ENCODE measurements at regions not wholly inside any gene's neighbourhood (a gene's known extent, or its start where the extent isn't known, plus 50 kb on each side); places are given as distances from the start of the nearest gene placed in this dataset.
A peak's percentile ranks its signal among the peaks of the same experiment; 100 is the strongest.

DNA sequence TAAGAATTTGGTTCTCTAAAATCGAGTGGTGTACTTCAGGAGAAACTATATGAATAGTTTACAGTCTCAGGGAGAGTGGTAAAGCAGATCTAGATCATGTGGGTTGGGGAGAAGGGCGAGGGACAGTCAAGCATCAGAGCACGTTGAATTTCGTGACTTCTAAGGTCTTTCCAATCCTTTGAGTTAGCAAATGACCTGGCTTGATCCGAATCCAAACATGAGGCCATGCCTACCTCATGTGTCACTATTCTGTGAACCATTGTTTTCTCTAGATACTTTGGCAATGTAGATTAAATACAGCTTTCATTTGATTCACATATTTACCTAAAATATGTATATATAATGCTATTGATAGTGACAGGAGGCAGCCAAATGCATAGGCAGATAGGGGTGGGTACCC is 674.9 kb downstream of the NYAP2 start:
- DNase-seq (ENCODE audit: low read depth), result no peak
- H3K9ac ChIP-seq (ENCODE audit: low read length), result no peak overlapping the region
- no peaks in the 10 kb centered on the region for H3K36me3 ChIP-seq (ENCODE audit: control insufficient read depth, insufficient read depth, low read length, severe bottlenecking)
- H3K4me1 ChIP-seq (ENCODE audit: control insufficient read depth, insufficient read depth, low read length), result peaks cover 1% of the 10 kb centered on the region
- H3K9me3 ChIP-seq (ENCODE audit: control insufficient read depth, low read length), result no peaks in the 10 kb centered on the region
- H3K4me3 ChIP-seq (ENCODE audit: low read length), result no peak overlapping the region
- no peaks in the 10 kb centered on the region for H3K27me3 ChIP-seq (replicated peaks; ENCODE audit: control insufficient read depth, insufficient read depth, low read length)

DNA sequence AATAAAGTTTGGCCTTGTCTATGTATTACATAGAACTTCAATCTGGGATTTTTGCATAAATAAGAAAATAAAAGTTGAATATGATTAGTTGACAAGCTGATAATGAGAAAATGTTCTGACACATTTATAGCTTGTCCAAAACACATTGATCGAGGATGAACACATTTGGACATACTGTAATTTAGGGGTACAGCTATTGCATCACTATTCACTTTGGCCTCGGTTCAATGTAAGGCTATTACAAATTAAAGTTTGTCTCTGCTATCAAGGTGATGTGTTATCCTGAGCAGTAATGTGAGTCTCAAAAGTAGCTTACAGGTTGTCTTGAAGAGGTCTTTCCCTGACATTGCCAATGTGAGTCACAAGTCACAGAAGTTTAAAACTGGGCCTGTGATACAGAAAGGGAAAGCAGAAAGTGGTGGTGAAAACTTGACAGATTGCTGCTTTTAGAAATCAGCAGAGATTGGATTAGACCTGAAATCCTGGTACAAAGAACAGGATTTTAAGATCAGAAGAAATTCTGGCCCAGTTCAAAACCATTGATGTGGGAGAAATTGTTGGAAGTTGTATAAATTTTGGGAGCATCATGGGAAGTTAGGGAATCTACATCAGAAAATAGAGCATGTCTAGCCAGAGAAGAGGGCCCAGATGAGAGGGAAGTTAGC is 674.1 kb downstream of the NYAP2 start:
- no peaks in the 10 kb centered on the region for H3K27me3 ChIP-seq (replicated peaks; ENCODE audit: control insufficient read depth, insufficient read depth, low read length)
- no peak overlapping the region for H3K4me3 ChIP-seq (ENCODE audit: low read length)
- no peaks in the 10 kb centered on the region for H3K36me3 ChIP-seq (ENCODE audit: control insufficient read depth, insufficient read depth, low read length, severe bottlenecking)
- H3K9ac ChIP-seq (ENCODE audit: low read length), result no peak overlapping the region
- H3K9me3 ChIP-seq (ENCODE audit: control insufficient read depth, low read length), result no peaks in the 10 kb centered on the region
- no peak for DNase-seq (ENCODE audit: low read depth)
- H3K4me1 ChIP-seq (ENCODE audit: control insufficient read depth, insufficient read depth, low read length), result no peaks in the 10 kb centered on the region

DNA sequence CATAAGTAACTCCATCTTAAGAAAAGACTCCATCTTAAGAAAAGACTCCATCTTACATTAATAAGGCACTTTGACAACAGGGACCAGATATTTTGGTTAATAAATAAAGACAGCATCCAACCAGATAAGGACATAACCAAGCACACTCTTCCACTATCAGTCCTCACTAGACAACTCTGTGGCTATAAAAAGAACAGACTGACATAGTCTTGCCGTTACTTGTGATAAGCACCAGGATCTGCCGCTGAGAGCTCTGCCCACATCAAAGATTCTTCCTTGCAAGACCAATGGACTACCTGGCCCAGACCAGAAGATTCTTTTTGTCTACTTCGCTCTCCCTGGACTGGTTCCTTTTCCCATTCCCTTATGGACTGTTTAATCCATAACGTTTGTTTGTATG is 667.4 kb downstream of the NYAP2 start:
- Histone ChIP-seq H3K36me3 (ENCODE audit: control insufficient read depth, insufficient read depth, low read length, severe bottlenecking) (no peaks in the 10 kb centered on the region), H3K9ac (ENCODE audit: low read length) (no peak overlapping the region), H3K27me3 (replicated peaks; ENCODE audit: control insufficient read depth, insufficient read depth, low read length) (no peaks in the 10 kb centered on the region)

DNA sequence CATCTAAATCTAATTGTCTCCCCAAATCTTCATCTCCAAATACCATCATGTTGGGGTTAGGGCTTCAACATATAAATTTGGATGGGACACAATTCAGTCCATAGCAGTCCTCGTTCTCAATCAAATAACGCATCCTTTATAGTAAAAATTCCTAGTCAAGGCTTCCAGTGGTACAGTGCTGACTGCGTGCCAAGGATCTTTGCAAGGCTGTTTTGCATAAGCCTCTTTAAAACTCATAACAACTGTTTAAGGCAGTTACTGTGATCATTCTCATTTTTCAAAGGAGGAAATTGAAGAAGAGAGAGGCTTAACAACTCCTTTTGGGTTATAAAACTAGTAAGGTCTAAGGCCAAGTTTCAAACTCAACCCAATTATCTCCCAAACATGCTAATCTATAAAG is 666.9 kb downstream of the NYAP2 start:
- no peaks in the 10 kb centered on the region for H3K27me3 ChIP-seq (replicated peaks; ENCODE audit: control insufficient read depth, insufficient read depth, low read length)
- no peak overlapping the region for H3K4me3 ChIP-seq (ENCODE audit: low read length)
- H3K9ac ChIP-seq (ENCODE audit: low read length), result no peak overlapping the region
- no peaks in the 10 kb centered on the region for H3K36me3 ChIP-seq (ENCODE audit: control insufficient read depth, insufficient read depth, low read length, severe bottlenecking)
- DNase-seq (ENCODE audit: low read depth), result no peak
- no peaks in the 10 kb centered on the region for H3K9me3 ChIP-seq (ENCODE audit: control insufficient read depth, low read length)
- peaks cover 6% of the 10 kb centered on the region for H3K4me1 ChIP-seq (ENCODE audit: control insufficient read depth, insufficient read depth, low read length)

More for the DNA sequence above, 667.4 kb downstream of the NYAP2 start:
- no peak for DNase-seq (ENCODE audit: low read depth)
- H3K9me3 ChIP-seq (ENCODE audit: control insufficient read depth, low read length), result no peaks in the 10 kb centered on the region
- H3K4me3 ChIP-seq (ENCODE audit: low read length), result no peak overlapping the region
- H3K4me1 ChIP-seq (ENCODE audit: control insufficient read depth, insufficient read depth, low read length), result peaks cover 6% of the 10 kb centered on the region

DNA sequence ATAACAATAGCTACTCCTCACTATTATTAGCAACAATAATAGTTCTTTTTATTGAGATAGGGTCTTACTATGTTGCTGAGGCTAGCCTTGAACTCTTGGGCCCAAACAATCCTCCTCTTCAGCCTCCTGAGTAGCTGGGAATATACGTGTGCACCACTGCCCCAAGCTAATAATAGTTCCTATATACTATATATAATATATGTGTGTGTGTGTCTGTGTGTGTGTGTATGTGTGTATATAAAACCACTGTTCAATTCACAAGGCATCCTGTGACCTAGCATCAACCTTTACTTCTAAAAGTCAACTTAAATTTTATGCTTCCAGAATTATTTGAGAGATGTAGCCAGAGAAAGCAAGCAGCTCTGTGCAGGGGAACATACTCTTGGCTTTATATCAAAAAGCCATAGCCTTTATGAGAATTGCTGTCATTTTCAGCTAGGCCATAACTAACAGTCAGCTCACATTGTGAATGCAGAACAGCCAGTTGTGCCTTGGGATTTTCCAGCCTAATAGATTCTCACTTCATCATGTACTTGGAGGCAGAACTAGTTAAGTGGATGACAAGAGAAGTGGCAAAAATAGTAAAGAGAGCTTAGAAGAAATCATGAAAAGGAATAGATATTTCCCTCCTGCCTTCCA is 665.5 kb downstream of the NYAP2 start:
- H3K4me1 ChIP-seq (ENCODE audit: control insufficient read depth, insufficient read depth, low read length), result peaks cover 6% of the 10 kb centered on the region
- no peaks in the 10 kb centered on the region for H3K27me3 ChIP-seq (replicated peaks; ENCODE audit: control insufficient read depth, insufficient read depth, low read length)
- no peak overlapping the region for H3K4me3 ChIP-seq (ENCODE audit: low read length)
- peak; percentile 38 for DNase-seq (ENCODE audit: low read depth)
- H3K36me3 ChIP-seq (ENCODE audit: control insufficient read depth, insufficient read depth, low read length, severe bottlenecking), result no peaks in the 10 kb centered on the region
- no peak overlapping the region for H3K9ac ChIP-seq (ENCODE audit: low read length)
- H3K9me3 ChIP-seq (ENCODE audit: control insufficient read depth, low read length), result no peaks in the 10 kb centered on the region

DNA sequence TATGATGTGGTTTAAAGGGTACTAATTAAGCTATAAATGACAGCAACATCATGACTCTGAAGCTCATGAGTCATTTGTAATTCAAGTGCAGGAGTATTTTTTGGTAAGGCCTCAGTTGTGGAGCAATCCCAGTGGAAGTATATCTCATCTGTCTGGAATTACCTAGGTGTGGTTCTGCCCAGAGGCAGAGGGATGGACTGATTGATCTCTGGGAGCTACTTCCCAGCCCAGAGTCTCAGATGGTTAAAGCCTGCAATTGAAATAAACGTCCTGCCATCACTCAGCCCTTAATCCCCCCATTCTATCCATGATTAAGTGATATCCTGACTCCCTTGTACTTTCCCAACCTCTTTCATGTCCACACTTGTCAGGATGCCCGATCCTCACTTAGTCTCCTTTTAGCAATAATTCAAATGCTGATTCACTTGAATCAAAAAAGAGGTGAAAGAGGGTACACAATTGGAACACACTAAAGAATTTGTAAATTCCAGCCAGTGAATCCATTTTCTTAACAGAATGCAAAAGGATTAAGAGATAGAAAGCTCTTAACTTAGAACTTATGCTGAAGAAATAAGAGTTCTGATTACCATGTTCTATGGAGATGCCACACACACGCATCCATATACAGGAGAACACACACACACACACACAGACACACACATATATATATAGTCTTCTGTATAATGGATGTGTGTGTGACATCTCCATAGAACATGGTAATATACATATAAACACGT is 664.4 kb downstream of the NYAP2 start:
- peaks cover 6% of the 10 kb centered on the region for H3K4me1 ChIP-seq (ENCODE audit: control insufficient read depth, insufficient read depth, low read length)
- H3K9ac ChIP-seq (ENCODE audit: low read length), result no peak overlapping the region
- H3K36me3 ChIP-seq (ENCODE audit: control insufficient read depth, insufficient read depth, low read length, severe bottlenecking), result no peaks in the 10 kb centered on the region
- no peak overlapping the region for H3K4me3 ChIP-seq (ENCODE audit: low read length)
- no peaks in the 10 kb centered on the region for H3K9me3 ChIP-seq (ENCODE audit: control insufficient read depth, low read length)
- no peaks in the 10 kb centered on the region for H3K27me3 ChIP-seq (replicated peaks; ENCODE audit: control insufficient read depth, insufficient read depth, low read length)
- peak; percentile 69 for DNase-seq (ENCODE audit: low read depth)

DNA sequence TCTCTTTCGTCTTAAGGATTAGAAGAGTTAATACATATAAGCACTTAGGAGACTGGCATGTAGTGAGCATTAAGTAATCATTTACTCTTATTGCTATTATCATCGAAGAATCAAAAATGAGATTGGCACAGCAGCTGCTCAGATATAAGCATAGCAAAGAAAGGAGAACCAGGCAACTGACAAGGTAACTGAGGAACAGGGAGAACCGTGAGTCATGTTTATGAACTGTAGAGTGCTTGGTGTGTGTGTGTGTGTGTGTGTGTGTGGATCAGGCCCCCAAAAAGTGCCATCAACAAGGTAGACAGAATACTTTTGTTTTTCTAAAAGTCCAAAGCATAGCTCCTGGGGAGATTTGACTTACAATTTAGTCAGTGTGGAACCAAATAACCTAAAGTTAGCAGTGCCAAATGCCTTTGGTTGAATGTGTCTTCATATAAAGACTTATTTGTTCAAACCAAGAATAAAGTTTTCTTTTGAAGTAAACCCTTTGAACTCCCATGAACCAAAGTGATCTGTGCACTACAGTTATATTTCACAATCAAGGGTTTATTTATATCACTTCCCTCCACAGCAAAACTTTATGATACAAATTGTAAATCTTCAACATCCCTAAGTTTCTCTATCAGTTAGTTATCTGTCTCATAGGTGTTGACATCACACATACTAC is 660.6 kb downstream of the NYAP2 start:
- no peak for DNase-seq (ENCODE audit: low read depth)
- Histone ChIP-seq H3K9ac (ENCODE audit: low read length) (no peak overlapping the region), H3K9me3 (ENCODE audit: control insufficient read depth, low read length) (no peaks in the 10 kb centered on the region), H3K4me3 (ENCODE audit: low read length) (no peak overlapping the region), H3K27me3 (replicated peaks; ENCODE audit: control insufficient read depth, insufficient read depth, low read length) (no peaks in the 10 kb centered on the region), H3K36me3 (ENCODE audit: control insufficient read depth, insufficient read depth, low read length, severe bottlenecking) (no peaks in the 10 kb centered on the region), H3K4me1 (ENCODE audit: control insufficient read depth, insufficient read depth, low read length) (peaks cover 6% of the 10 kb centered on the region)

DNA sequence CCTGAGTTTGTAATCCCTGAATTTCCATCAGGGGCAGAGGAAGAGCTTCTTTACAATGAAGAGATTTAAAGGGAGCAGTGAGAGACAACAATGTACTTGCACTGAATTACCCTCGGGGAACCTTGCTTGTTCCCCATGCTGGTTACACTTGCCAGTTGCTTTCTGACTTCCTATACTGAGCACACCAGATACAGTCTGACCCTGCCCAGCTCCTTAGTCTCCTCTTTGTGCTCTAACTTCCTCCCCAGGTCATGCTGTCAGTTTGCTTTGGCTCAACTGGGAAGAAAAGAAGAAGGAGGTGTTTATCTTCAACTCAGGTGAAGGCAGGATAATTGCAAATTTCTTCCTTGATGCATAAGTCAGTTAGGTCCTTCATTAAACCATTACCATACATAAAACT is 658.4 kb downstream of the NYAP2 start:
- no peaks in the 10 kb centered on the region for H3K27me3 ChIP-seq (replicated peaks; ENCODE audit: control insufficient read depth, insufficient read depth, low read length)
- no peaks in the 10 kb centered on the region for H3K36me3 ChIP-seq (ENCODE audit: control insufficient read depth, insufficient read depth, low read length, severe bottlenecking)
- H3K4me3 ChIP-seq (ENCODE audit: low read length), result no peak overlapping the region
- H3K9me3 ChIP-seq (ENCODE audit: control insufficient read depth, low read length), result no peaks in the 10 kb centered on the region
- peaks cover 9% of the 10 kb centered on the region for H3K4me1 ChIP-seq (ENCODE audit: control insufficient read depth, insufficient read depth, low read length)
- H3K9ac ChIP-seq (ENCODE audit: low read length), result no peak overlapping the region
- DNase-seq (ENCODE audit: low read depth), result no peak

DNA sequence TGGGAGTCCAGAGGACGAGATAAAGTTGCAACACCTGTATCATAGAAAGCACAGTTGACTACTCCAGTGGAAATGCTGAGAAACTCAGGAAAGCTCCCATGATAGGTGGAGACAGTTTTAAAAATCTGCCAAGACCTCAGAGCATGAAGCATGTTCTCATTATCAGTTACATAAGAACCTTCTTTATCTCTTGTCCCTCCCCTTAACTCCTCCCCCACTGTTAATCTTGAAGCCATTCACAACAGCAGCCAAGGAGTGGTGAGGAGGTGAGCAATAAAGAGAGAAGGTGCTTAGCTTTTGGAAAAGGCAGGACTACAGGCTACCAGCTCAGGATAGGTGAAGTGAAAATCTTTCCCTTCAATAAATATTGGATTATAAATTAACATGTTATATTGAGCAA is 657.9 kb downstream of the NYAP2 start:
- H3K4me1 ChIP-seq (ENCODE audit: control insufficient read depth, insufficient read depth, low read length), result peaks cover 9% of the 10 kb centered on the region
- no peaks in the 10 kb centered on the region for H3K9me3 ChIP-seq (ENCODE audit: control insufficient read depth, low read length)
- DNase-seq (ENCODE audit: low read depth), result no peak
- H3K36me3 ChIP-seq (ENCODE audit: control insufficient read depth, insufficient read depth, low read length, severe bottlenecking), result no peaks in the 10 kb centered on the region
- H3K4me3 ChIP-seq (ENCODE audit: low read length), result no peak overlapping the region
- no peak overlapping the region for H3K9ac ChIP-seq (ENCODE audit: low read length)
- no peaks in the 10 kb centered on the region for H3K27me3 ChIP-seq (replicated peaks; ENCODE audit: control insufficient read depth, insufficient read depth, low read length)

DNA sequence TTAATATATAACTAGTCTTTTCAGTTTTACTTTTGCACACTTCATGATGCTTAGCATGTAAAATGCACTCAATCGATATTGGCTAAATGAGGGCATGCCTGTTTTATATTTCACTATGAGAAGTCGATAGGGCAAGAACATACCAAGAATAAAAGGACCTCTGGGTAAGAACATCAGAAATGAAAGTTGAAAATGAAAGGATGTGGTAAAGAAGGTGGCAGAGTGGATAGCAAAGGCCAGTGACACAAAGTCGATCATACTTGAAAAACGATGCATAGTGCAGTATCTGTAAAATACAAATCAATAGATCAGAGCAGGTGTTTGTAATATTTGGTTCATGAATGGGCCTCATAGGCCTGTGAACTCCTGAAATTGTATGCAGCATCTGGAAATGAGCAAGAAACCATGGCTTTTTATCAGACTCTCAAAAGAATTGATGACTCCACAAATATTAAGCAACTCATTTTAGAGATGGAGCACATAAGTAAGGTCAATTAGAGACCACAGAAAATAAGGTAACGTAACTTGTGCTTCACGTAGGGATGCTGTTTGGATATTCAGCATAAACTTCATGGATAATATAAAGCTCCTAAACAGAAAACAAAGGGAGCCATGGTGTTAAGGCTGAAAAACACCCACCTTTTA is 653.4 kb downstream of the NYAP2 start:
- H3K9ac ChIP-seq (ENCODE audit: low read length), result no peak overlapping the region
- no peaks in the 10 kb centered on the region for H3K9me3 ChIP-seq (ENCODE audit: control insufficient read depth, low read length)
- H3K4me1 ChIP-seq (ENCODE audit: control insufficient read depth, insufficient read depth, low read length), result peaks cover 9% of the 10 kb centered on the region
- no peak overlapping the region for H3K4me3 ChIP-seq (ENCODE audit: low read length)
- DNase-seq (ENCODE audit: low read depth), result no peak
- H3K36me3 ChIP-seq (ENCODE audit: control insufficient read depth, insufficient read depth, low read length, severe bottlenecking), result no peaks in the 10 kb centered on the region
- H3K27me3 ChIP-seq (replicated peaks; ENCODE audit: control insufficient read depth, insufficient read depth, low read length), result no peaks in the 10 kb centered on the region

DNA sequence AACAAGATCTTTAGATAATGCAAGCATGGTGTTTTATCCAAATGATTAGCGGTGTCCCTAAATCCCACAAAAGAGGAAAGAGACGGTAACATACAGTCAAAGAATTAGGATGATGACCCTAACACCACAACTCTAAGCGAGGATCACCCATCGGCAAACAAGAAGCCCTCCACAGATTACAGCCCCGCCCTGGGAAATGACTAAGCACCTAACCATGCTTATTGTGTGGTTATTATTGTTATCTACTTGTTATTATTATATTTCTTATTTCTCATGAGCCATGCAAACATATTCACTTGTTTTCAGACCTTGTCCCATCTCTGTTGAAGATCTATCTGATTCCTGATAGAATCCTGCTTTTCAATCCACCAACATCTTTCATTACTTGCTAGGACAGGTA is 651.3 kb downstream of the NYAP2 start:
- H3K4me1 ChIP-seq (ENCODE audit: control insufficient read depth, insufficient read depth, low read length), result peaks cover 9% of the 10 kb centered on the region
- H3K9me3 ChIP-seq (ENCODE audit: control insufficient read depth, low read length), result no peaks in the 10 kb centered on the region
- H3K9ac ChIP-seq (ENCODE audit: low read length), result no peak overlapping the region
- H3K27me3 ChIP-seq (replicated peaks; ENCODE audit: control insufficient read depth, insufficient read depth, low read length), result no peaks in the 10 kb centered on the region
- no peaks in the 10 kb centered on the region for H3K36me3 ChIP-seq (ENCODE audit: control insufficient read depth, insufficient read depth, low read length, severe bottlenecking)
- no peak for DNase-seq (ENCODE audit: low read depth)
- H3K4me3 ChIP-seq (ENCODE audit: low read length), result no peak overlapping the region
